ENCODE measurements at regions not wholly inside any gene's neighbourhood (a gene's known extent, or its start where the extent isn't known, plus 50 kb on each side); places are given as distances from the start of the nearest gene placed in this dataset.

- no peak overlapping the region for H3K27ac ChIP-seq
- no peak for TF ChIP-seq CTCF (conservative IDR thresholded peaks at IDR 0.05)
Observed at GRCh38 chr2:43003702-43004101, 211.3 kb upstream of the HAAO start.

GRCh38 chr2:43001787-43002468, 209.5 kb upstream of the HAAO start:
- no peak overlapping the region for H3K27ac ChIP-seq
- no peak for TF ChIP-seq CTCF (conservative IDR thresholded peaks at IDR 0.05)

- no peak for TF ChIP-seq CTCF (conservative IDR thresholded peaks at IDR 0.05)
- H3K27ac ChIP-seq = no peak overlapping the region
Observed at GRCh38 chr2:43001055-43001378, 208.6 kb upstream of the HAAO start.

- peak overlapping the region; percentile 43; the same call in 1 of the 2 replicates for H3K27ac ChIP-seq
- no peak for TF ChIP-seq CTCF (conservative IDR thresholded peaks at IDR 0.05)
Observed at GRCh38 chr2:43000242-43001054, 208.1 kb upstream of the HAAO start.

GRCh38 chr2:42999856-43000241, 207.5 kb upstream of the HAAO start:
- peak overlapping the region; percentile 43 for H3K27ac ChIP-seq

GRCh38 chr2:42999391-42999841, 207.0 kb upstream of the HAAO start:
- H3K27ac ChIP-seq = peak overlapping the region; percentile 43
- no peak for TF ChIP-seq CTCF (conservative IDR thresholded peaks at IDR 0.05)

More at GRCh38 chr2:42999856-43000241, 207.5 kb upstream of the HAAO start:
- no peak for TF ChIP-seq CTCF (conservative IDR thresholded peaks at IDR 0.05)

- peak overlapping the region; percentile 43; the same call in 1 of the 2 replicates for H3K27ac ChIP-seq
Observed at GRCh38 chr2:42998721-42999120, 206.3 kb upstream of the HAAO start.

More at GRCh38 chr2:42998721-42999120, 206.3 kb upstream of the HAAO start:
- no peak for TF ChIP-seq CTCF (conservative IDR thresholded peaks at IDR 0.05)

Data from VCaP (cell line).